NT2/D1 (cell line): ENCODE measurements at regions not wholly inside any gene's neighbourhood (a gene's known extent, or its start where the extent isn't known, plus 50 kb on each side); places are given as distances from the start of the nearest gene placed in this dataset.

ENCODE experiments used
- SUZ12 ChIP-seq: IDR thresholded peaks from 2 replicates; pipeline ENCODE4 v1.6.1; 2011; ENCODE audit not compliant: insufficient read length, insufficient read depth; ENCODE audit errors: extremely low read depth
- YY1 ChIP-seq: IDR thresholded peaks from 2 replicates; pipeline ENCODE4 v1.6.1; 2011; ENCODE audit not compliant: insufficient read length, insufficient read depth

- TF ChIP-seq SUZ12 (no peak), YY1 (no peak)
Measured at GRCh38 chr6:12608874-12609273, 107.7 kb upstream of the PHACTR1 start.
